ENCODE measurements at regions not wholly inside any gene's neighbourhood (a gene's known extent, or its start where the extent isn't known, plus 50 kb on each side); places are given as distances from the start of the nearest gene placed in this dataset.

DNA sequence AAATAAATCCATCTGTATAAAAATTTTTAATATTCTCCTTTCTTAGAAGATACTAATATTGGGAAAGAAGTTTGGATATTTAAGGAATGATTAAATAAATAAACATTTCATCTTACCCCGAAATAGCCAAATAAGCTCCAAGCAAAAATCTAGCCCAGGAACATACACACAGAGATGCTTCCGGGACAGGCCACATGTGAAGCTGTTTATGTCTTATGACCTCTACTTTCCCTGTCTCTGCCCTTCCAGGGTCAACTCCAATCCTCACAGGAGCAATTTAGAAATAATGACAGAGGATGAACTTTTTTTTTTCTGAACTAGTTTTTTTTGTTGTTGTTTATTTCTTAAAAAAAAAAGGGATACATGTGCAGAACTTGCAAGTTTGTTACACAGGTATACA lies 89.4 kb downstream of the BTG1 start:
- intact Hi-C loops (cut with DNase I; ENCODE audit: low total_unique reads), result no loop called here
- Histone ChIP-seq H3K36me3 (no peaks in the 10 kb centered on the region), H3K27ac (peak overlapping the region in 2 of 8 donors; percentile 28 to 55), H3K27me3 (replicated peaks in 1 of 7) (no peaks in the 10 kb centered on the region), H3K4me3 (no peak overlapping the region), H3K9me3 (peaks cover 0 to 10% (median 7%) of the 10 kb centered on the region in 8 donors), H3K4me1 (peaks cover 0 to 34% (median 18%) of the 10 kb centered on the region in 6 donors)
- no peak for DNase-seq
- no peak for TF ChIP-seq POLR2AphosphoS5 (IDR thresholded peaks at IDR 0.05)
- TF ChIP-seq, protein P1, sequence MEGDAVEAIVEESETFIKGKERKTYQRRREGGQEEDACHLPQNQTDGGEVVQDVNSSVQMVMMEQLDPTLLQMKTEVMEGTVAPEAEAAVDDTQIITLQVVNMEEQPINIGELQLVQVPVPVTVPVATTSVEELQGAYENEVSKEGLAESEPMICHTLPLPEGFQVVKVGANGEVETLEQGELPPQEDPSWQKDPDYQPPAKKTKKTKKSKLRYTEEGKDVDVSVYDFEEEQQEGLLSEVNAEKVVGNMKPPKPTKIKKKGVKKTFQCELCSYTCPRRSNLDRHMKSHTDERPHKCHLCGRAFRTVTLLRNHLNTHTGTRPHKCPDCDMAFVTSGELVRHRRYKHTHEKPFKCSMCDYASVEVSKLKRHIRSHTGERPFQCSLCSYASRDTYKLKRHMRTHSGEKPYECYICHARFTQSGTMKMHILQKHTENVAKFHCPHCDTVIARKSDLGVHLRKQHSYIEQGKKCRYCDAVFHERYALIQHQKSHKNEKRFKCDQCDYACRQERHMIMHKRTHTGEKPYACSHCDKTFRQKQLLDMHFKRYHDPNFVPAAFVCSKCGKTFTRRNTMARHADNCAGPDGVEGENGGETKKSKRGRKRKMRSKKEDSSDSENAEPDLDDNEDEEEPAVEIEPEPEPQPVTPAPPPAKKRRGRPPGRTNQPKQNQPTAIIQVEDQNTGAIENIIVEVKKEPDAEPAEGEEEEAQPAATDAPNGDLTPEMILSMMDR (IDR thresholded peaks at IDR 0.05 in 8 of 11, conservative IDR thresholded peaks at IDR 0.05 in 3 of 11), result no peak
- TF ChIP-seq POLR2A (IDR thresholded peaks at IDR 0.05), result no peak
- 78 to 99% (median 94%) methylated on average over 2 of the region's 2 CpGs for WGBS, 5 donors

DNA sequence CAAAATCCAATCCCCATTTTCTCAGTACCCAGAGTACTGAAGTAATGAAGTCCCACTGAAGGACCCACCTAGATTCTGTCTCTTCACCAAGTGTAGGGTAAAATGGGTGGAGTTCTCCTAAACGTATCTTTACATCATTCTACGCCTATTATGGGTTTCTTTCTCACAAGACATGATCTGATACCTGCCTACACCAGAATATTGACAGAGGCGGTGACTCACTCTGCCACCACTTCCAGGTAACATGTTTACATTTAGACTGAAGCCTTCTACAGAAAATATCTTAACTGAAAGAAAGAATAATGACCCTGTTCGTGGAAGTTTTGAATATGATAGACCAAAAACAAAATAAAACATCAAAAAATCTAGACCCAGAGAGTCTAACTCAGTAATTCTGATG lies 89.8 kb downstream of the BTG1 start:
- intact Hi-C loops (cut with DNase I; ENCODE audit: low total_unique reads), result no loop called here
- 73 to 83% (median 80%) methylated on average over 4 of the region's 4 CpGs for WGBS, 5 donors
- Histone ChIP-seq H3K4me1 (peaks cover 0 to 29% (median 16%) of the 10 kb centered on the region in 6 donors), H3K36me3 (no peaks in the 10 kb centered on the region), H3K27ac (peak overlapping the region in 2 of 8 donors; percentile 28 to 55), H3K9me3 (peaks cover 0 to 10% (median 7%) of the 10 kb centered on the region in 8 donors), H3K4me3 (no peak overlapping the region), H3K27me3 (replicated peaks in 1 of 7) (no peaks in the 10 kb centered on the region)
- no peak for DNase-seq
- TF ChIP-seq POLR2A (IDR thresholded peaks at IDR 0.05) (no peak), POLR2AphosphoS5 (IDR thresholded peaks at IDR 0.05) (no peak)
- TF ChIP-seq, protein P1 (IDR thresholded peaks at IDR 0.05 in 8 of 11, conservative IDR thresholded peaks at IDR 0.05 in 3 of 11), result no peak

DNA sequence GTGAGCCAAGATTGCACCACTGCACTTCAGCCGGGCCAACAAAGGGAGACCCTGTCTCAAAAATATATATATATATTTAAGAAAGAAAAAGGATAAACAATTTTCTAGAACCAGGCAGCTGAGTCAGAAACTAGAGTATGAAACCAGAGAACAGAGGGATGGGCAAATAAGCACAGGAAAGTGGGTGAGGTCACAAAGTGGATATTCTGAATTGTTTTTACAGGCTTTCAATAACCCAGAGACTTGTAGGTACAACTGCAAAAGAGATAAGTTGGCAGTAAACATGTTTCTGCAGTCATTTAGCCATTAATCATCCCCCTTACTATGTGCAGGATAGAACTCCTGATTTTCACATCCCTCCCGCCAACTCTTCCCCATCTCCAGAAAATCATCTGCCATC lies 94.2 kb downstream of the BTG1 start:
- Histone ChIP-seq H3K27ac (no peak overlapping the region), H3K27me3 (replicated peaks in 1 of 7) (no peaks in the 10 kb centered on the region), H3K36me3 (no peaks in the 10 kb centered on the region), H3K9me3 (no peaks in the 10 kb centered on the region), H3K4me1 (peaks cover 0 to 9% (median 8%) of the 10 kb centered on the region in 6 donors), H3K4me3 (no peak overlapping the region)
- WGBS, 5 donors, result 92 to 100% (median 95%) methylated on average over 2 of the region's 2 CpGs
- TF ChIP-seq, protein P1 (IDR thresholded peaks at IDR 0.05 in 8 of 11, conservative IDR thresholded peaks at IDR 0.05 in 3 of 11), result no peak
- TF ChIP-seq POLR2A (IDR thresholded peaks at IDR 0.05) (no peak), POLR2AphosphoS5 (IDR thresholded peaks at IDR 0.05) (no peak)
- intact Hi-C loops (cut with DNase I; ENCODE audit: low total_unique reads), result no loop called here
- DNase-seq, result no peak

DNA sequence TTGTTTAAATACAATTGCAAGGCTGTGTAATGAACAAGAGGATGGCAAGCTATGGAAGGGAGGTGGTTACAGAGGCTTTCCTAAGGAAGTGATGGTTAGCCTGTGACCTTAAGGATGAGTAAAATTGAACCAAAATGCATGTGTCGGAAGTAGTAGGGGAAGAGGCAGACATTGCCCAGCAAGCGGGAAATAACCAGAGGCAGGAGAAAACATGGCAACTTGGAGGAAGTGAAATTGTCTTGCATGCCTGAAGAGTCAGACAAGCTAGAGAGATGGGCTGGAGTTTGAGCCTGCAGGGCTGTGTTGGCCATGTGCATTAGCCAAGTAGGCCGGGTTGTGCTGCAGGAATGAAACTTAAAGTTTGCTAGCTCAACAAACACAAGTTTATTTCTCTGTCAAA lies 96.2 kb downstream of the BTG1 start:
- H3K27ac ChIP-seq, result peak overlapping the region in 1 of 8 donors; percentile 9
- 54 to 75% (median 62%) methylated on average over 3 of the region's 3 CpGs for whole genome bisulfite sequencing, 5 donors
- intact Hi-C loops (cut with DNase I; ENCODE audit: low total_unique reads), result no loop called here
- H3K9me3 ChIP-seq, result no peaks in the 10 kb centered on the region
- H3K4me1 ChIP-seq, result peaks cover 0 to 9% (median 8%) of the 10 kb centered on the region in 6 donors
- H3K27me3 ChIP-seq (replicated peaks in 1 of 7), result no peaks in the 10 kb centered on the region
- DNase-seq, result no peak
- H3K36me3 ChIP-seq, result no peaks in the 10 kb centered on the region
- TF ChIP-seq POLR2A (IDR thresholded peaks at IDR 0.05) (no peak), POLR2AphosphoS5 (IDR thresholded peaks at IDR 0.05) (peak in 1 of 3 donors; percentile 29)
- no peak overlapping the region for H3K4me3 ChIP-seq

DNA sequence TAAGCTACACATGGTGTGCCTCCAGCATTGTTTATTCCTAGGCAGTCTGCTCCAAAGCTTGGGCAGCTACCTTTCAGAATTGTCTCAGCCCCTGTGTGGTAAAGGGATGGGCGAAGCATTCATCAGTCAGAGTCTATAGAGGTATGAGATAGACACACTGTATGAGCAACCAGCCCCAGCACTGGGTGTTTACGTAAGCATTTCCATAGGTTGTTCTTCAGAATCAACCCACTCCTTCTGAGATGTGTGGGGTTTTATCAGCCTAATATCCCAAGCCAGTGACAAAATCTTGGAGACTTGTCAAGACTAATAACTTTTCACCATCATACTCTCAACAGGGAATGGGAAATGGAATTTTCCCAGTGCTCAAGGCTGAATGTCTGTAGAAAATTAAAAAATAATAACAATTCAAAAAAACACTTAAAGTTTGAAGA lies 98.2 kb downstream of the BTG1 start:
- Histone ChIP-seq H3K4me1 (peaks cover 0 to 9% (median 8%) of the 10 kb centered on the region in 6 donors), H3K9me3 (no peaks in the 10 kb centered on the region), H3K36me3 (no peaks in the 10 kb centered on the region), H3K4me3 (no peak overlapping the region), H3K27me3 (replicated peaks in 1 of 7) (no peaks in the 10 kb centered on the region), H3K27ac (peak overlapping the region in 4 of 8 donors; percentile 5 to 39 (median 23))
- TF ChIP-seq, protein P1 (IDR thresholded peaks at IDR 0.05 in 8 of 11, conservative IDR thresholded peaks at IDR 0.05 in 3 of 11), result no peak
- TF ChIP-seq POLR2AphosphoS5 (IDR thresholded peaks at IDR 0.05) (no peak), POLR2A (IDR thresholded peaks at IDR 0.05) (no peak)
- intact Hi-C loops (cut with DNase I; ENCODE audit: low total_unique reads), result no loop called here
- no peak for DNase-seq
- 89 to 97% (median 93%) methylated on average over 2 of the region's 2 CpGs for WGBS, 5 donors
